Liver (tissue), 8 donors: ENCODE measurements at regions not wholly inside any gene's neighbourhood (a gene's known extent, or its start where the extent isn't known, plus 50 kb on each side); places are given as distances from the start of the nearest gene placed in this dataset.

ENCODE experiments used
- DNase-seq: peaks from one replicate; pipeline ENCODE4 v3.0.0-alpha.2; 2017; ENCODE audit warnings: low spot score
- H3K27ac ChIP-seq, 2 donors: one replicate each; pipeline ENCODE4 v1.7.0; 2013; ENCODE audit warnings: inconsistent platforms in 2 of 2, low read length in 2 of 2, control low read depth in 1 of 2, low read depth in 1 of 2, mild to moderate bottlenecking in 1 of 2
- H3K27me3 ChIP-seq, 4 donors: one replicate each; pipeline versions ENCODE4 v1.6.1 to v1.7.0; 2013; ENCODE audit warnings: low read length in 3 of 4, inconsistent platforms in 1 of 4, mild to moderate bottlenecking in 1 of 4, moderate library complexity in 1 of 4; ENCODE audit not compliant: control insufficient read depth in 4 of 4, insufficient read depth in 4 of 4
- H3K36me3 ChIP-seq, 4 donors: one replicate each; pipeline versions ENCODE4 v1.6.1 to v1.7.0; 2013; ENCODE audit warnings: low read length in 3 of 4, mild to moderate bottlenecking in 3 of 4, low read depth in 1 of 4, moderate library complexity in 1 of 4; ENCODE audit not compliant: control insufficient read depth in 4 of 4, insufficient read depth in 3 of 4
- H3K4me1 ChIP-seq, 4 donors: one replicate each; pipeline versions ENCODE4 v1.6.1 to v1.7.0; 2013; ENCODE audit warnings: low read length in 3 of 4, mild to moderate bottlenecking in 3 of 4, moderate library complexity in 1 of 4; ENCODE audit not compliant: control insufficient read depth in 4 of 4, insufficient read depth in 4 of 4
- H3K4me3 ChIP-seq, 3 donors: one replicate each; pipeline versions ENCODE4 v1.6.1 to v1.7.0; 2013; ENCODE audit warnings: low read length in 3 of 3, control low read depth in 1 of 3, low read depth in 1 of 3, mild to moderate bottlenecking in 1 of 3
- H3K9ac ChIP-seq, 2 donors: one replicate each; pipeline ENCODE4 v1.7.0; 2013; ENCODE audit warnings: low read length in 2 of 2, mild to moderate bottlenecking in 2 of 2, moderate library complexity in 2 of 2, control low read depth in 1 of 2, low read depth in 1 of 2
- H3K9me3 ChIP-seq, 4 donors: one replicate each; pipeline versions ENCODE4 v1.6.1 to v1.7.0; 2013; ENCODE audit warnings: low read length in 3 of 4; ENCODE audit not compliant: control insufficient read depth in 4 of 4
- EGR1 ChIP-seq, 2 donors: IDR thresholded peaks; 2 replicates each; pipeline ENCODE4 v1.6.1; 2016 to 2018; ENCODE audit warnings: antibody characterized with exemption in 2 of 2, low read depth in 2 of 2
- FOXA1 ChIP-seq: IDR thresholded peaks from 2 replicates; pipeline ENCODE4 v1.6.1; 2016; ENCODE audit warnings: antibody characterized with exemption
- GABPA ChIP-seq, 2 donors: IDR thresholded peaks in 1 of 2; conservative IDR thresholded peaks in 1 of 2; 2 replicates each; pipeline ENCODE4 v1.6.1; 2016; ENCODE audit warnings: antibody characterized with exemption in 2 of 2, mild to moderate bottlenecking in 1 of 2, moderate library complexity in 1 of 2
- HNF4A ChIP-seq, 2 donors: conservative IDR thresholded peaks; 2 replicates each; pipeline ENCODE4 v1.6.1; 2016; ENCODE audit warnings: antibody characterized with exemption in 2 of 2, mild to moderate bottlenecking in 2 of 2
- JUND ChIP-seq, 2 donors: IDR thresholded peaks; 2 replicates each; pipeline ENCODE4 v1.6.1; 2016; ENCODE audit warnings: antibody characterized with exemption in 2 of 2
- NR2F2 ChIP-seq: IDR thresholded peaks from 2 replicates; pipeline ENCODE4 v1.6.1; 2016; ENCODE audit warnings: antibody characterized with exemption
- RXRA ChIP-seq, 2 donors: IDR thresholded peaks; 2 replicates each; pipeline ENCODE4 v1.6.1; 2017 to 2018; ENCODE audit warnings: antibody characterized with exemption in 2 of 2, mild to moderate bottlenecking in 1 of 2
- SP1 ChIP-seq: IDR thresholded peaks from 2 replicates; pipeline ENCODE4 v1.6.1; 2018; ENCODE audit warnings: antibody characterized with exemption, mild to moderate bottlenecking
- TAF1 ChIP-seq: conservative IDR thresholded peaks from 2 replicates; pipeline ENCODE4 v1.6.1; 2016; ENCODE audit warnings: antibody characterized with exemption, mild to moderate bottlenecking
- WGBS: extraction: QIAGEN DNeasy Blood & Tissue Kit; methylation state at CpG from one replicate; pipeline ENCODE4 v1.1.7; 2013; 5-methylcytosine and 5-hydroxymethylcytosine counted together
- TF ChIP-seq, protein P1 (sequence below): IDR thresholded peaks from 2 replicates; pipeline ENCODE4 v1.6.1; 2016; ENCODE audit warnings: antibody characterized with exemption
- TF ChIP-seq, protein P2 (sequence below): IDR thresholded peaks from 2 replicates; pipeline ENCODE4 v1.6.1; 2016; ENCODE audit warnings: antibody characterized with exemption
- TF ChIP-seq, protein P3 (sequence below): fragments of 150-350 bp; IDR thresholded peaks from 2 replicates; pipeline ENCODE4 v1.5.1; 2017; ENCODE audit warnings: improper control_type of control experiment, low read depth, low read length; ENCODE audit not compliant: missing input control
- TF ChIP-seq, protein P4 (sequence below): IDR thresholded peaks from 2 replicates; pipeline ENCODE4 v1.6.1; 2016; ENCODE audit warnings: antibody characterized with exemption
- donor health status: healthy.
- donor health status: healthy.
- donor health status: healthy.
- donor health status: healthy.
- donor health status: healthy.

DNA sequence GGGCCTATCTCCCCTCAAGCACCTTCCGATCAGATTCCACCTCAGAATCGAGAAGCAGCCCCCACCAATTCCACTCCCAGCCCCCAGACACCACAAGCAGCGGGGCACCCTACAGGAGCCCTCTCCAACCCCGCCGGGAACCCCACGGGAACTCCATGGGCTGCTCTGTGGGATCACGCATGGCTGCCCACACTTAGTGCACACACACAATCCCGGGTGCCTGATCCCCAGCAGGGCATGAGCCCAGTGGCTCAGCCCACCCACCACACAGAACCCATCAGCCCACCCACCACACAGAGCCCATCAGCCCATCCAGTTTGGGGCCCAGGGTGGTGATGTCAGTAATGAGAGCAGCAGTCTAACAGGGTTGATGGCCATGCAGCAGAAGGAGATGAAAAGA lies 141.6 kb upstream of the LINGO1 start:
- H3K4me3 ChIP-seq: no peak overlapping the region
- H3K27me3 ChIP-seq: peaks cover 0 to 3% (median 0%) of the 10 kb centered on the region in 4 donors
- no peaks in the 10 kb centered on the region for H3K4me1 ChIP-seq
- no peak for TF ChIP-seq RXRA (IDR thresholded peaks at IDR 0.05)
- no peak for TF ChIP-seq NR2F2
- no peak for TF ChIP-seq SP1
- TF ChIP-seq, protein P1, sequence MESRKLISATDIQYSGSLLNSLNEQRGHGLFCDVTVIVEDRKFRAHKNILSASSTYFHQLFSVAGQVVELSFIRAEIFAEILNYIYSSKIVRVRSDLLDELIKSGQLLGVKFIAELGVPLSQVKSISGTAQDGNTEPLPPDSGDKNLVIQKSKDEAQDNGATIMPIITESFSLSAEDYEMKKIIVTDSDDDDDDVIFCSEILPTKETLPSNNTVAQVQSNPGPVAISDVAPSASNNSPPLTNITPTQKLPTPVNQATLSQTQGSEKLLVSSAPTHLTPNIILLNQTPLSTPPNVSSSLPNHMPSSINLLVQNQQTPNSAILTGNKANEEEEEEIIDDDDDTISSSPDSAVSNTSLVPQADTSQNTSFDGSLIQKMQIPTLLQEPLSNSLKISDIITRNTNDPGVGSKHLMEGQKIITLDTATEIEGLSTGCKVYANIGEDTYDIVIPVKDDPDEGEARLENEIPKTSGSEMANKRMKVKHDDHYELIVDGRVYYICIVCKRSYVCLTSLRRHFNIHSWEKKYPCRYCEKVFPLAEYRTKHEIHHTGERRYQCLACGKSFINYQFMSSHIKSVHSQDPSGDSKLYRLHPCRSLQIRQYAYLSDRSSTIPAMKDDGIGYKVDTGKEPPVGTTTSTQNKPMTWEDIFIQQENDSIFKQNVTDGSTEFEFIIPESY: no peak
- TF ChIP-seq, protein P2, sequence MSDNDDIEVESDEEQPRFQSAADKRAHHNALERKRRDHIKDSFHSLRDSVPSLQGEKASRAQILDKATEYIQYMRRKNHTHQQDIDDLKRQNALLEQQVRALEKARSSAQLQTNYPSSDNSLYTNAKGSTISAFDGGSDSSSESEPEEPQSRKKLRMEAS: no peak
- no peak for TF ChIP-seq GABPA (IDR thresholded peaks at IDR 0.05 in 1 of 2, conservative IDR thresholded peaks at IDR 0.05 in 1 of 2)
- no peak for TF ChIP-seq TAF1
- TF ChIP-seq FOXA1: no peak
- TF ChIP-seq HNF4A (conservative IDR thresholded peaks at IDR 0.05): no peak
- TF ChIP-seq EGR1 (IDR thresholded peaks at IDR 0.05; ENCODE audit: low read depth in 2 of 2): no peak
- DNase-seq: no peak
- no peak overlapping the region for H3K9ac ChIP-seq
- no peaks in the 10 kb centered on the region for H3K36me3 ChIP-seq
- H3K27ac ChIP-seq: no peak overlapping the region
- no peaks in the 10 kb centered on the region for H3K9me3 ChIP-seq
- WGBS: 89% methylated on average over 8 of the region's 8 CpGs

DNA sequence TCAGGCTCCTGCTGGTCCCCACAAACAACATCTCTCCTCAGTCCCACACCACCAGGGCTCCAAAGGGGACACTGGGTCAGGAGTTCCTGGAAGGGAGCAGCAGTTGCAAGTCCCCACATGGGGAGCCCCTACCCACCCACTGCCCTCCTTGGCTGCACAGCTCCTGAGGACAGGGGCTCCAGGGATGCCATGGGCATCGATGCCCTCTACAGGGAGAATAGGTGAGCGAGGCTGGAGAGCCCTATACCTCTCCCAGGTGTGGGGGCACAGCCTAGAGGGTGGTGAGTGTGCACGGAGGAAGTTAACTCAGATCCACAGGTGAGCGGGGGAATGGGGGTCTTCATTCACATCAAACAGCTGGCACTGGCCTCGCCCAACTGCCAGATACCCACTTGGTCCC lies 141.2 kb upstream of the LINGO1 start:
- WGBS: 89% methylated on average over 5 of the region's 5 CpGs
- Histone ChIP-seq H3K36me3 (no peaks in the 10 kb centered on the region), H3K27ac (no peak overlapping the region), H3K4me3 (no peak overlapping the region), H3K9ac (no peak overlapping the region), H3K27me3 (peaks cover 0 to 3% (median 0%) of the 10 kb centered on the region in 4 donors), H3K4me1 (no peaks in the 10 kb centered on the region), H3K9me3 (no peaks in the 10 kb centered on the region)
- TF ChIP-seq, protein P2: no peak
- TF ChIP-seq, protein P3, sequence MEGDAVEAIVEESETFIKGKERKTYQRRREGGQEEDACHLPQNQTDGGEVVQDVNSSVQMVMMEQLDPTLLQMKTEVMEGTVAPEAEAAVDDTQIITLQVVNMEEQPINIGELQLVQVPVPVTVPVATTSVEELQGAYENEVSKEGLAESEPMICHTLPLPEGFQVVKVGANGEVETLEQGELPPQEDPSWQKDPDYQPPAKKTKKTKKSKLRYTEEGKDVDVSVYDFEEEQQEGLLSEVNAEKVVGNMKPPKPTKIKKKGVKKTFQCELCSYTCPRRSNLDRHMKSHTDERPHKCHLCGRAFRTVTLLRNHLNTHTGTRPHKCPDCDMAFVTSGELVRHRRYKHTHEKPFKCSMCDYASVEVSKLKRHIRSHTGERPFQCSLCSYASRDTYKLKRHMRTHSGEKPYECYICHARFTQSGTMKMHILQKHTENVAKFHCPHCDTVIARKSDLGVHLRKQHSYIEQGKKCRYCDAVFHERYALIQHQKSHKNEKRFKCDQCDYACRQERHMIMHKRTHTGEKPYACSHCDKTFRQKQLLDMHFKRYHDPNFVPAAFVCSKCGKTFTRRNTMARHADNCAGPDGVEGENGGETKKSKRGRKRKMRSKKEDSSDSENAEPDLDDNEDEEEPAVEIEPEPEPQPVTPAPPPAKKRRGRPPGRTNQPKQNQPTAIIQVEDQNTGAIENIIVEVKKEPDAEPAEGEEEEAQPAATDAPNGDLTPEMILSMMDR: no peak
- TF ChIP-seq EGR1 (IDR thresholded peaks at IDR 0.05; ENCODE audit: low read depth in 2 of 2): no peak
- TF ChIP-seq GABPA (IDR thresholded peaks at IDR 0.05 in 1 of 2, conservative IDR thresholded peaks at IDR 0.05 in 1 of 2): no peak
- no peak for TF ChIP-seq SP1
- TF ChIP-seq JUND (IDR thresholded peaks at IDR 0.05): no peak
- TF ChIP-seq, protein P4, sequence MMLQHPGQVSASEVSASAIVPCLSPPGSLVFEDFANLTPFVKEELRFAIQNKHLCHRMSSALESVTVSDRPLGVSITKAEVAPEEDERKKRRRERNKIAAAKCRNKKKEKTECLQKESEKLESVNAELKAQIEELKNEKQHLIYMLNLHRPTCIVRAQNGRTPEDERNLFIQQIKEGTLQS: no peak
- no peak for DNase-seq
